ENCODE measurements at regions not wholly inside any gene's neighbourhood (a gene's known extent, or its start where the extent isn't known, plus 50 kb on each side); places are given as distances from the start of the nearest gene placed in this dataset.

- H4K20me1 ChIP-seq (ENCODE audit: insufficient read depth, low read length): no peaks in the 10 kb centered on the region
- H3K4me1 ChIP-seq (ENCODE audit: insufficient read depth, low read length, poor library complexity, severe bottlenecking): no peaks in the 10 kb centered on the region
- no peaks in the 10 kb centered on the region for H3K9me2 ChIP-seq (ENCODE audit: insufficient read depth, low read length)
- POLR2A ChIA-PET: no interaction called here
- no peak for TF ChIP-seq EZH2phosphoT487 (IDR thresholded peaks at IDR 0.05; ENCODE audit: borderline replicate concordance, low read depth, low read length)
- TF ChIP-seq, protein P1, sequence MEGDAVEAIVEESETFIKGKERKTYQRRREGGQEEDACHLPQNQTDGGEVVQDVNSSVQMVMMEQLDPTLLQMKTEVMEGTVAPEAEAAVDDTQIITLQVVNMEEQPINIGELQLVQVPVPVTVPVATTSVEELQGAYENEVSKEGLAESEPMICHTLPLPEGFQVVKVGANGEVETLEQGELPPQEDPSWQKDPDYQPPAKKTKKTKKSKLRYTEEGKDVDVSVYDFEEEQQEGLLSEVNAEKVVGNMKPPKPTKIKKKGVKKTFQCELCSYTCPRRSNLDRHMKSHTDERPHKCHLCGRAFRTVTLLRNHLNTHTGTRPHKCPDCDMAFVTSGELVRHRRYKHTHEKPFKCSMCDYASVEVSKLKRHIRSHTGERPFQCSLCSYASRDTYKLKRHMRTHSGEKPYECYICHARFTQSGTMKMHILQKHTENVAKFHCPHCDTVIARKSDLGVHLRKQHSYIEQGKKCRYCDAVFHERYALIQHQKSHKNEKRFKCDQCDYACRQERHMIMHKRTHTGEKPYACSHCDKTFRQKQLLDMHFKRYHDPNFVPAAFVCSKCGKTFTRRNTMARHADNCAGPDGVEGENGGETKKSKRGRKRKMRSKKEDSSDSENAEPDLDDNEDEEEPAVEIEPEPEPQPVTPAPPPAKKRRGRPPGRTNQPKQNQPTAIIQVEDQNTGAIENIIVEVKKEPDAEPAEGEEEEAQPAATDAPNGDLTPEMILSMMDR (conservative IDR thresholded peaks at IDR 0.05; ENCODE audit: low read length): no peak
- no peak overlapping the region for H2AFZ ChIP-seq (ENCODE audit: low read length)
- CTCF ChIA-PET (ENCODE audit: unreplicated experiment): no interaction called here
- no peak for DNase-seq (ENCODE audit: low spot score)
- no peaks in the 10 kb centered on the region for H3K36me3 ChIP-seq (ENCODE audit: insufficient read depth, low read length)
- no peaks in the 10 kb centered on the region for H3K79me2 ChIP-seq (ENCODE audit: insufficient read depth, low read depth, low read length)
- H3K27ac ChIP-seq (ENCODE audit: low read depth, low read length, poor library complexity, severe bottlenecking): no peak overlapping the region
- intact Hi-C loops (cut with micrococcal nuclease; ENCODE audit: unreplicated experiment): no loop called here
- H3K9me3 ChIP-seq (ENCODE audit: low read length): no peaks in the 10 kb centered on the region
- no peak overlapping the region for H3K4me3 ChIP-seq (ENCODE audit: low read depth, low read length, poor library complexity, severe bottlenecking)
- BruUV-seq (replicated peaks): no TSS peak
- no peak overlapping the region for H3K4me2 ChIP-seq (ENCODE audit: low read length)
Measured at GRCh38 chr12:107328442-107329133, 235.2 kb upstream of the CRY1 start.

DNA sequence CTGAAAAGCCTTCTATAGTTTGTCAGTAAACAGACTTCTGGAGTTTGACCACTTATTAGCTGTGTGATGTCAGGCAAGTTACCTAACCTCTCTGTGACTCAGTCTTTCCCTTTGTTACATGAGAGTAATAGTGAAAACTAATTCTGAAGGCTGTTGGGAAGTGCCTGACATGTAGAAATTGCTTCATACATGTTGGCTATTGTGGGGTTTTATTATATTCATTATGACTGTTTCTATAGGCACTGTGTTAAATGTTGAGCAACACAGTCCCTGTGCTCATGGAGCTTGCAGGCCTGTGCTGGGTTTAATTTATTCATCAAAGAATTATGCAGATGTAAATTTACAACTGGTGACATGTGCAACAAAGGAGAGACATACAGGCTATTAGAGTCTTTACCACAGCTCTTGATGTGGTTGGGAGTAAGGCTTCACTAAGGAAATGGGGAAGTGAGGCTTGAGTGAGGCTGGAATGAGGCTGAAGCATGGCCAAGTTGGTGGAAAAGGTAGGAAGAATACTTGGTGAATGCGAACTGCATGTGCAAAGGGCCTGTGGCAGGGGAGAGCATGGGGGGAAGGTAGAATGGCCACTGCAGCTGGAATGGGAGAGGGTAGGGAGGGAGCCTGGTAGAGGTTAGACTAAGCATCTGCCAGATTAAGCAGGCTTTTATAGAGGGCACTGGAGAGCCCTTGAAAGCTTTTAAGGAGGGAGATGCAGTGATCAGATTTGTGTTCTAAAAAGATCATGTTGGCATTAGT lies 236.4 kb upstream of the CRY1 start:
- no peak for DNase-seq (ENCODE audit: low spot score)
- H2AFZ ChIP-seq (ENCODE audit: low read length): no peak overlapping the region
- H3K79me2 ChIP-seq (ENCODE audit: insufficient read depth, low read depth, low read length): no peaks in the 10 kb centered on the region
- BruUV-seq (replicated peaks): no TSS peak
- no peak overlapping the region for H3K27ac ChIP-seq (ENCODE audit: low read depth, low read length, poor library complexity, severe bottlenecking)
- POLR2A ChIA-PET: no interaction called here
- no peaks in the 10 kb centered on the region for H3K9me2 ChIP-seq (ENCODE audit: insufficient read depth, low read length)
- no peak overlapping the region for H3K4me2 ChIP-seq (ENCODE audit: low read length)
- no peaks in the 10 kb centered on the region for H3K9me3 ChIP-seq (ENCODE audit: low read length)
- no peaks in the 10 kb centered on the region for H3K4me1 ChIP-seq (ENCODE audit: insufficient read depth, low read length, poor library complexity, severe bottlenecking)
- H3K36me3 ChIP-seq (ENCODE audit: insufficient read depth, low read length): no peaks in the 10 kb centered on the region
- H3K4me3 ChIP-seq (ENCODE audit: low read depth, low read length, poor library complexity, severe bottlenecking): no peak overlapping the region
- no peak for TF ChIP-seq EZH2phosphoT487 (IDR thresholded peaks at IDR 0.05; ENCODE audit: borderline replicate concordance, low read depth, low read length)
- TF ChIP-seq, protein P1 (conservative IDR thresholded peaks at IDR 0.05; ENCODE audit: low read length): no peak
- CTCF ChIA-PET (ENCODE audit: unreplicated experiment): no interaction called here
- H4K20me1 ChIP-seq (ENCODE audit: insufficient read depth, low read length): no peaks in the 10 kb centered on the region
- intact Hi-C loops (cut with micrococcal nuclease; ENCODE audit: unreplicated experiment): no loop called here
